Hematopoietic multipotent progenitor cell treated with erythropoietin and hydrocortisone succinate and interleukin-3 and kit ligand, for 15 days (in vitro differentiated cells): ENCODE measurements at regions not wholly inside any gene's neighbourhood (a gene's known extent, or its start where the extent isn't known, plus 50 kb on each side); places are given as distances from the start of the nearest gene placed in this dataset.
"Not testable (repeated sequence)": the region's sequence is repeated elsewhere in the genome, so short reads cannot be mapped to it uniquely, and the experiment has no call there.

Source experiments
- DNase-seq: peaks from one replicate; pipeline ENCODE4 v3.0.0-alpha.2; 2015; ENCODE audit warnings: low spot score

- no peak for DNase-seq
These were observed 813.0 kb downstream of the DHX35 start for GRCh38 chr20:39775110-39775509.

GRCh38 chr20:39773380-39774000 is 811.3 kb downstream of the DHX35 start:
- no peak for DNase-seq

GRCh38 chr20:39767352-39767751 is 805.2 kb downstream of the DHX35 start:
- DNase-seq = no peak

- DNase-seq = no peak
These were observed 804.2 kb downstream of the DHX35 start for GRCh38 chr20:39766333-39766732.

- DNase-seq = no peak
These were observed 800.6 kb downstream of the DHX35 start for GRCh38 chr20:39762716-39763115.

GRCh38 chr20:39758876-39759275 is 796.7 kb downstream of the DHX35 start:
- DNase-seq = no peak

GRCh38 chr20:39756828-39757227 is 794.7 kb downstream of the DHX35 start:
- DNase-seq = no peak

GRCh38 chr20:39756369-39756768 is 794.2 kb downstream of the DHX35 start:
- no peak for DNase-seq

- no peak for DNase-seq
These were observed 790.2 kb downstream of the DHX35 start for GRCh38 chr20:39752262-39752876.

- DNase-seq = no peak
These were observed 789.5 kb downstream of the DHX35 start for GRCh38 chr20:39751557-39752137.

GRCh38 chr20:39745380-39745779 is 783.2 kb downstream of the DHX35 start:
- no peak for DNase-seq

- DNase-seq = no peak
These were observed 776.5 kb downstream of the DHX35 start for GRCh38 chr20:39738651-39739050.

GRCh38 chr20:39736434-39737327 is 774.5 kb downstream of the DHX35 start:
- DNase-seq = no peak

GRCh38 chr20:39725513-39725912 is 763.4 kb downstream of the DHX35 start:
- not testable (repeated sequence) for DNase-seq

GRCh38 chr20:39719293-39719692 is 757.1 kb downstream of the DHX35 start:
- DNase-seq = no peak

GRCh38 chr20:39717936-39718335 is 755.8 kb downstream of the DHX35 start:
- no peak for DNase-seq

- no peak for DNase-seq
These were observed 754.7 kb downstream of the DHX35 start for GRCh38 chr20:39716796-39717341.

- no peak for DNase-seq
These were observed 751.1 kb downstream of the DHX35 start for GRCh38 chr20:39713076-39713840.

- no peak for DNase-seq
These were observed 744.1 kb downstream of the DHX35 start for GRCh38 chr20:39706184-39706663.

GRCh38 chr20:39705032-39705431 is 742.9 kb downstream of the DHX35 start:
- DNase-seq = no peak

- not testable (repeated sequence) for DNase-seq
These were observed 741.2 kb downstream of the DHX35 start for GRCh38 chr20:39703357-39703756.
